ENCODE measurements at regions not wholly inside any gene's neighbourhood (a gene's known extent, or its start where the extent isn't known, plus 50 kb on each side); places are given as distances from the start of the nearest gene placed in this dataset.

DNA sequence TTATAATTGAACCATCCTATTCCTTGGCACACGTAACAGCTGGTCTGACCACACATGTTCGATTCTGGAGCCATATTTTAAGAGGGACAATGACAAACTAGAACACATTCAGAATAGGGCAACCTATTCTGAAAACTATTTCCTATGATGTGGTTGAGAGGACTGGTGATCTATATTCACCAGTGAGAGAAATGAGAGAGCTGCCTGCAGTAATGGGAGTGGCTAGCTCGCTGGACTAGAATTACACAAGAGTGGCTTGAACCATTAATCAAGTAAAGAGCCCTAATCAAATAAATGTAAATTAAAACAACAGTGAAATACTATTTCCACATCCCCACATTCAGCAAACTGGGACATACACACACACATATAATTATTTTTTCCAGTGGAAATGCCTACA is 55.3 kb upstream of the LY86 start:
- Histone ChIP-seq H3K4me2 (no peak overlapping the region), H3K79me2 (ENCODE audit: insufficient read depth) (no peaks in the 10 kb centered on the region), H2AFZ (ENCODE audit: low read depth) (no peak overlapping the region), H3K9me2 (no peaks in the 10 kb centered on the region), H3F3A (replicated peaks; ENCODE audit: insufficient read depth) (no peaks in the 10 kb centered on the region), H3K9me3 (no peaks in the 10 kb centered on the region), H4K20me1 (ENCODE audit: insufficient read depth) (no peaks in the 10 kb centered on the region), H3K9ac (no peak overlapping the region), H3K27me3 (ENCODE audit: insufficient read depth) (no peaks in the 10 kb centered on the region), H3K4me3 (ENCODE audit: low read depth in 2 of 2, low read length in 1 of 2) (no peak overlapping the region), H3K4me1 (ENCODE audit: control insufficient read depth in 1 of 2, insufficient read depth in 2 of 2, low read depth in 1 of 2, low read length in 1 of 2) (no peaks in the 10 kb centered on the region; a peak in 1 of 4 replicates), H3K27ac (ENCODE audit: low read depth in 2 of 2, low read length in 1 of 2) (no peak overlapping the region), H3K36me3 (replicated peaks in 1 of 2; ENCODE audit: control insufficient read depth in 1 of 2, insufficient read depth in 2 of 2, low read length in 1 of 2) (no peaks in the 10 kb centered on the region)
- TF ChIP-seq USF1 (IDR thresholded peaks at IDR 0.05; ENCODE audit: borderline replicate concordance, low read depth) (no peak), FOXM1 (IDR thresholded peaks at IDR 0.05; ENCODE audit: low read depth) (no peak), NRF1 (IDR thresholded peaks at IDR 0.05; ENCODE audit: low read depth, low read length) (no peak), CHD2 (IDR thresholded peaks at IDR 0.05; ENCODE audit: low read length, partially characterized antibody) (no peak), EP300 (IDR thresholded peaks at IDR 0.05; ENCODE audit: borderline replicate concordance in 1 of 2, low read depth in 1 of 2, low read length in 1 of 2) (no peak), TCF12 (IDR thresholded peaks at IDR 0.05) (no peak), MXI1 (IDR thresholded peaks at IDR 0.05; ENCODE audit: low read depth, low read length) (no peak), FOXJ3 (CRISPR knock-in tag; IDR thresholded peaks at IDR 0.05) (no peak), RCOR1 (IDR thresholded peaks at IDR 0.05; ENCODE audit: low read length) (no peak), FOSL2 (IDR thresholded peaks at IDR 0.05; ENCODE audit: borderline replicate concordance, low read depth) (no peak), TEAD4 (IDR thresholded peaks at IDR 0.05; ENCODE audit: borderline replicate concordance, insufficient read depth) (no peak), NFIC (IDR thresholded peaks at IDR 0.05; ENCODE audit: borderline replicate concordance) (no peak), POLR2AphosphoS5 (IDR thresholded peaks at IDR 0.05; ENCODE audit: low read depth, low read length) (no peak)
- TF ChIP-seq, protein P1, sequence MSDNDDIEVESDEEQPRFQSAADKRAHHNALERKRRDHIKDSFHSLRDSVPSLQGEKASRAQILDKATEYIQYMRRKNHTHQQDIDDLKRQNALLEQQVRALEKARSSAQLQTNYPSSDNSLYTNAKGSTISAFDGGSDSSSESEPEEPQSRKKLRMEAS (IDR thresholded peaks at IDR 0.05; ENCODE audit: low read depth) = no peak
- TF ChIP-seq, protein P2, sequence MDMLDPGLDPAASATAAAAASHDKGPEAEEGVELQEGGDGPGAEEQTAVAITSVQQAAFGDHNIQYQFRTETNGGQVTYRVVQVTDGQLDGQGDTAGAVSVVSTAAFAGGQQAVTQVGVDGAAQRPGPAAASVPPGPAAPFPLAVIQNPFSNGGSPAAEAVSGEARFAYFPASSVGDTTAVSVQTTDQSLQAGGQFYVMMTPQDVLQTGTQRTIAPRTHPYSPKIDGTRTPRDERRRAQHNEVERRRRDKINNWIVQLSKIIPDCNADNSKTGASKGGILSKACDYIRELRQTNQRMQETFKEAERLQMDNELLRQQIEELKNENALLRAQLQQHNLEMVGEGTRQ (IDR thresholded peaks at IDR 0.05; ENCODE audit: borderline replicate concordance, low read depth, low read length) = no peak
- TF ChIP-seq, protein P3, sequence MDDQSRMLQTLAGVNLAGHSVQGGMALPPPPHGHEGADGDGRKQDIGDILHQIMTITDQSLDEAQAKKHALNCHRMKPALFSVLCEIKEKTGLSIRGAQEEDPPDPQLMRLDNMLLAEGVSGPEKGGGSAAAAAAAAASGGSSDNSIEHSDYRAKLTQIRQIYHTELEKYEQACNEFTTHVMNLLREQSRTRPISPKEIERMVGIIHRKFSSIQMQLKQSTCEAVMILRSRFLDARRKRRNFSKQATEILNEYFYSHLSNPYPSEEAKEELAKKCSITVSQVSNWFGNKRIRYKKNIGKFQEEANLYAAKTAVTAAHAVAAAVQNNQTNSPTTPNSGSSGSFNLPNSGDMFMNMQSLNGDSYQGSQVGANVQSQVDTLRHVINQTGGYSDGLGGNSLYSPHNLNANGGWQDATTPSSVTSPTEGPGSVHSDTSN (IDR thresholded peaks at IDR 0.05) = no peak
- TF ChIP-seq, protein P4, sequence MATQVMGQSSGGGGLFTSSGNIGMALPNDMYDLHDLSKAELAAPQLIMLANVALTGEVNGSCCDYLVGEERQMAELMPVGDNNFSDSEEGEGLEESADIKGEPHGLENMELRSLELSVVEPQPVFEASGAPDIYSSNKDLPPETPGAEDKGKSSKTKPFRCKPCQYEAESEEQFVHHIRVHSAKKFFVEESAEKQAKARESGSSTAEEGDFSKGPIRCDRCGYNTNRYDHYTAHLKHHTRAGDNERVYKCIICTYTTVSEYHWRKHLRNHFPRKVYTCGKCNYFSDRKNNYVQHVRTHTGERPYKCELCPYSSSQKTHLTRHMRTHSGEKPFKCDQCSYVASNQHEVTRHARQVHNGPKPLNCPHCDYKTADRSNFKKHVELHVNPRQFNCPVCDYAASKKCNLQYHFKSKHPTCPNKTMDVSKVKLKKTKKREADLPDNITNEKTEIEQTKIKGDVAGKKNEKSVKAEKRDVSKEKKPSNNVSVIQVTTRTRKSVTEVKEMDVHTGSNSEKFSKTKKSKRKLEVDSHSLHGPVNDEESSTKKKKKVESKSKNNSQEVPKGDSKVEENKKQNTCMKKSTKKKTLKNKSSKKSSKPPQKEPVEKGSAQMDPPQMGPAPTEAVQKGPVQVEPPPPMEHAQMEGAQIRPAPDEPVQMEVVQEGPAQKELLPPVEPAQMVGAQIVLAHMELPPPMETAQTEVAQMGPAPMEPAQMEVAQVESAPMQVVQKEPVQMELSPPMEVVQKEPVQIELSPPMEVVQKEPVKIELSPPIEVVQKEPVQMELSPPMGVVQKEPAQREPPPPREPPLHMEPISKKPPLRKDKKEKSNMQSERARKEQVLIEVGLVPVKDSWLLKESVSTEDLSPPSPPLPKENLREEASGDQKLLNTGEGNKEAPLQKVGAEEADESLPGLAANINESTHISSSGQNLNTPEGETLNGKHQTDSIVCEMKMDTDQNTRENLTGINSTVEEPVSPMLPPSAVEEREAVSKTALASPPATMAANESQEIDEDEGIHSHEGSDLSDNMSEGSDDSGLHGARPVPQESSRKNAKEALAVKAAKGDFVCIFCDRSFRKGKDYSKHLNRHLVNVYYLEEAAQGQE (IDR thresholded peaks at IDR 0.05; ENCODE audit: low read depth, low read length) = no peak
- POLR2A ChIA-PET = no interaction called here
- CTCF ChIA-PET = interaction anchor here (0.7 to 5.3 kb wide), 2 partner anchors 14 to 1402 kb away, joined by 3 to 32 read pairs; no protein-coding TSS in a partner anchor
- DNase-seq = no peak
- WGBS (ENCODE audit: low lambda C conversion rate) = 3% methylated on average over 3 of the region's 3 CpGs

Measured in SK-N-SH (cell line).